CD4-positive, alpha-beta T cell (primary cell): ENCODE measurements at regions not wholly inside any gene's neighbourhood (a gene's known extent, or its start where the extent isn't known, plus 50 kb on each side); places are given as distances from the start of the nearest gene placed in this dataset.

Experiments used
- ATAC-seq: fragments of 200-7000 bp; cut with Tn5 transposase; one replicate; pipeline ENCODE4 v1.10.0; 2022; ENCODE audit warnings: mild to moderate bottlenecking; ENCODE audit not compliant: poor library complexity
- CTCF ChIA-PET: fragments of 350-600 bp; sonication (Branson Sonifier 250); formaldehyde crosslinking; loops from one replicate; lab custom pipeline; 2021; ENCODE audit warnings: antibody characterized with exemption, inconsistent platforms; lab: Charles Lee
- POLR2A ChIA-PET: fragments of 350-600 bp; sonication (Branson Sonifier 250); formaldehyde crosslinking; loops from one replicate; lab custom pipeline; 2021; ENCODE audit warnings: antibody characterized with exemption, inconsistent platforms; lab: Charles Lee
- DNase-seq, 14 experiments: peaks; one replicate each; pipeline ENCODE4 v3.0.0-alpha.2; 2013 to 2020; ENCODE audit warnings: mixed read lengths in 2 of 14
- H3K27ac ChIP-seq, 2 donors: one replicate each; pipeline versions ENCODE4 v1.5.1 to v1.7.0; 2013; ENCODE audit warnings: low read length in 2 of 2, low read depth in 1 of 2, mild to moderate bottlenecking in 1 of 2
- H3K27me3 ChIP-seq, 2 experiments: 1 replicate in 1 of 2; 2 replicates in 1 of 2; pipeline versions ENCODE4 v1.6.1 to v1.7.0; 2013; ENCODE audit warnings: low read length in 2 of 2, control low read depth in 1 of 2, mild to moderate bottlenecking in 1 of 2, moderate library complexity in 1 of 2; ENCODE audit not compliant: insufficient read depth in 2 of 2, control insufficient read depth in 1 of 2
- H3K36me3 ChIP-seq: one replicate; pipeline ENCODE4 v1.6.1; 2013; ENCODE audit warnings: low read length, control low read depth; ENCODE audit not compliant: insufficient read depth
- H3K4me1 ChIP-seq: one replicate; pipeline ENCODE4 v1.6.1; 2013; ENCODE audit warnings: low read length, control low read depth; ENCODE audit not compliant: insufficient read depth
- H3K4me3 ChIP-seq: one replicate; pipeline ENCODE4 v1.5.1; 2013; ENCODE audit warnings: mild to moderate bottlenecking, low read length, moderate library complexity
- H3K9me3 ChIP-seq, 2 experiments: 1 replicate in 1 of 2; 2 replicates in 1 of 2; pipeline versions ENCODE4 v1.6.1 to v1.7.0; 2013; ENCODE audit warnings: low read length in 2 of 2, mild to moderate bottlenecking in 2 of 2, control low read depth in 1 of 2, moderate library complexity in 1 of 2; ENCODE audit not compliant: control insufficient read depth in 1 of 2, insufficient read depth in 1 of 2
- H3K27ac Mint-ChIP-seq: one replicate; pipeline ENCODE4 v1.8.0; 2020; ENCODE audit warnings: mixed read lengths
- H3K27me3 Mint-ChIP-seq: one replicate; pipeline ENCODE4 v1.8.0; 2021; ENCODE audit warnings: mixed read lengths
- H3K36me3 Mint-ChIP-seq: one replicate; pipeline ENCODE4 v1.8.0; 2021; ENCODE audit warnings: low read depth, mixed read lengths
- H3K4me1 Mint-ChIP-seq: one replicate; pipeline ENCODE4 v1.8.0; 2021; ENCODE audit warnings: low read depth, mixed read lengths
- H3K4me3 Mint-ChIP-seq: one replicate; pipeline ENCODE4 v1.8.0; 2020; ENCODE audit warnings: mild to moderate bottlenecking, mixed read lengths
- H3K9me3 Mint-ChIP-seq: one replicate; pipeline ENCODE4 v1.8.0; 2020; ENCODE audit warnings: mixed read lengths
- CTCF ChIP-seq: fragments of 200-600 bp; IDR thresholded peaks from one replicate; pipeline ENCODE4 v1.8.0; 2022; ENCODE audit warnings: antibody characterized with exemption, mild to moderate bottlenecking
- intact Hi-C, 2 experiments: fragments of 100-400 bp; cut with DNase I in 1 of 2; cut with micrococcal nuclease in 1 of 2; formaldehyde crosslinking; loops; one replicate each; pipeline versions ENCODE4 v1.15.1 to v1.9.0; 2023 to 2025; cut with DNase I, micrococcal nuclease

- no peaks in the 10 kb centered on the region for H3K27me3 Mint-ChIP-seq
- Histone ChIP-seq H3K27ac (no peak overlapping the region), H3K4me3 (no peak overlapping the region), H3K36me3 (no peaks in the 10 kb centered on the region), H3K4me1 (no peaks in the 10 kb centered on the region), H3K9me3 (peaks cover 0 to 4% of the 10 kb centered on the region in 2 experiments), H3K27me3 (no peaks in the 10 kb centered on the region)
- ChIA-PET POLR2A (no interaction called here), CTCF (interaction anchor here (0.8 kb wide), 1 partner anchor 8 kb away, joined by 3 read pairs; no protein-coding TSS in a partner anchor)
- no peak for TF ChIP-seq CTCF
- H3K4me1 Mint-ChIP-seq, result no peaks in the 10 kb centered on the region
- no peaks in the 10 kb centered on the region for H3K36me3 Mint-ChIP-seq
- intact Hi-C loops, result no loop called here
- H3K9me3 Mint-ChIP-seq, result peaks cover 6% of the 10 kb centered on the region
- H3K4me3 Mint-ChIP-seq, result no peak overlapping the region
- no peak for DNase-seq
- H3K27ac Mint-ChIP-seq, result no peak overlapping the region
- no peak for ATAC-seq
These were observed 397.7 kb downstream of the TMEM38B start for GRCh38 chr9:106092083-106092482.

DNA sequence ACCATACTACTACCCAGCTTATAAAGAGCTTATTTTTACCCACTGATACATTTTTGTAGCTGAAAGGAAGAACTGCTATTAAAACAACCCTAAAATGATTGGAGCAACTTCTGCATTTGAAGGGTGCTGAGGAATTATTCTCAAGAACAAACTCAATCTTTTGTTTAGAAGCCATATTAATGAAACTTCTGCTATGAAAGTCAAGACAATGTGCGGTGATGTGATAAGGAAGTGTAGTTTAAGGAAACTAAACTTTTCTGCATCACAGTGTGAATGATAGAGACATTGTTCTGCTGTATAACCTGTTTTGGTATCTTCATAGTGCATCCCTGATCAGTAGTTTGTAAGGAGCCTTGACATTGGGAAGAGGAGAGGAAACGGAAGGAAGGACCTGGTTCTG lies 408.5 kb downstream of the TMEM38B start:
- ChIA-PET POLR2A (no interaction called here), CTCF (no interaction called here)
- H3K9me3 Mint-ChIP-seq, result peaks cover 7% of the 10 kb centered on the region
- H3K27me3 ChIP-seq, result no peaks in the 10 kb centered on the region
- no peak overlapping the region for H3K27ac ChIP-seq
- H3K27me3 Mint-ChIP-seq, result no peaks in the 10 kb centered on the region
- no peak overlapping the region for H3K4me3 ChIP-seq
- DNase-seq (no peak), ATAC-seq (no peak)
- intact Hi-C loops, result no loop called here
- H3K36me3 ChIP-seq, result no peaks in the 10 kb centered on the region
- no peaks in the 10 kb centered on the region for H3K4me1 ChIP-seq
- H3K9me3 ChIP-seq, result peaks cover 0 to 8% of the 10 kb centered on the region in 2 experiments
- TF ChIP-seq CTCF, result no peak
- no peaks in the 10 kb centered on the region for H3K36me3 Mint-ChIP-seq
- H3K4me1 Mint-ChIP-seq, result no peaks in the 10 kb centered on the region
- no peak overlapping the region for H3K4me3 Mint-ChIP-seq
- H3K27ac Mint-ChIP-seq, result no peak overlapping the region

- H3K9me3 ChIP-seq, result peaks cover 0 to 8% of the 10 kb centered on the region in 2 experiments
- DNase-seq (no peak), ATAC-seq (no peak)
- ChIA-PET CTCF (no interaction called here), POLR2A (no interaction called here)
- no peaks in the 10 kb centered on the region for H3K4me1 ChIP-seq
- H3K36me3 Mint-ChIP-seq, result no peaks in the 10 kb centered on the region
- H3K27ac ChIP-seq, result no peak overlapping the region
- TF ChIP-seq CTCF, result no peak
- H3K27me3 Mint-ChIP-seq, result no peaks in the 10 kb centered on the region
- peaks cover 8% of the 10 kb centered on the region for H3K9me3 Mint-ChIP-seq
- H3K36me3 ChIP-seq, result no peaks in the 10 kb centered on the region
- H3K27me3 ChIP-seq, result no peaks in the 10 kb centered on the region
- no peak overlapping the region for H3K4me3 Mint-ChIP-seq
- H3K4me3 ChIP-seq, result no peak overlapping the region
- intact Hi-C loops, result no loop called here
- H3K27ac Mint-ChIP-seq, result no peak overlapping the region
- no peaks in the 10 kb centered on the region for H3K4me1 Mint-ChIP-seq
These were observed 410.5 kb downstream of the TMEM38B start for GRCh38 chr9:106104887-106105286.
